ENCODE measurements at regions not wholly inside any gene's neighbourhood (a gene's known extent, or its start where the extent isn't known, plus 50 kb on each side); places are given as distances from the start of the nearest gene placed in this dataset.

DNA sequence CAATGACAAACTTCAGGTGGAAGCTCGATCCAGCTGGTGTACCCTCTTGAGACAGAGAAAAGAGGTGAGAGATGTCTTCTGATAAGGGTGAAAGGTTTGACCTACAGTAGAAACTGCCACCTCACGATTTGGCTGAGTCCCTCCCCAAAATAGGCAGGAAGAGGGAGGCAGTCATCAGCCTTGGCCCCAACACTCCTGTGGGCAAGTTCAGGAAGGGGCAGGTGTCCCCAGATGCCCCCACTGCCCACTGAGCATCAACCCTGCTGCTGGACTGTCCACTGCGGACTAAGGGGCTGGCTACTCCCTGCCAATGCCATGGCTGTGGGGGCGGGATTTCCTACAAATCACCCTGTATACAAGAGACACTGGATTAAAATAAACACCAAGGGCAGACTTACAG lies 441.4 kb downstream of the BUD13 start:
- TF ChIP-seq, protein P1, sequence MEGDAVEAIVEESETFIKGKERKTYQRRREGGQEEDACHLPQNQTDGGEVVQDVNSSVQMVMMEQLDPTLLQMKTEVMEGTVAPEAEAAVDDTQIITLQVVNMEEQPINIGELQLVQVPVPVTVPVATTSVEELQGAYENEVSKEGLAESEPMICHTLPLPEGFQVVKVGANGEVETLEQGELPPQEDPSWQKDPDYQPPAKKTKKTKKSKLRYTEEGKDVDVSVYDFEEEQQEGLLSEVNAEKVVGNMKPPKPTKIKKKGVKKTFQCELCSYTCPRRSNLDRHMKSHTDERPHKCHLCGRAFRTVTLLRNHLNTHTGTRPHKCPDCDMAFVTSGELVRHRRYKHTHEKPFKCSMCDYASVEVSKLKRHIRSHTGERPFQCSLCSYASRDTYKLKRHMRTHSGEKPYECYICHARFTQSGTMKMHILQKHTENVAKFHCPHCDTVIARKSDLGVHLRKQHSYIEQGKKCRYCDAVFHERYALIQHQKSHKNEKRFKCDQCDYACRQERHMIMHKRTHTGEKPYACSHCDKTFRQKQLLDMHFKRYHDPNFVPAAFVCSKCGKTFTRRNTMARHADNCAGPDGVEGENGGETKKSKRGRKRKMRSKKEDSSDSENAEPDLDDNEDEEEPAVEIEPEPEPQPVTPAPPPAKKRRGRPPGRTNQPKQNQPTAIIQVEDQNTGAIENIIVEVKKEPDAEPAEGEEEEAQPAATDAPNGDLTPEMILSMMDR (IDR thresholded peaks at IDR 0.05) = no peak
- TF ChIP-seq EZH2phosphoT487 (IDR thresholded peaks at IDR 0.05) = no peak
